Hematopoietic multipotent progenitor cell (in vitro differentiated cells): ENCODE measurements at regions not wholly inside any gene's neighbourhood (a gene's known extent, or its start where the extent isn't known, plus 50 kb on each side); places are given as distances from the start of the nearest gene placed in this dataset.
A peak's percentile ranks its signal among the peaks of the same experiment; 100 is the strongest.

Experiments
- DNase-seq, 3 donors: peaks; one replicate each; pipeline ENCODE4 v3.0.0-alpha.2; 2011 to 2015; ENCODE audit warnings: low read depth in 2 of 3, low spot score in 2 of 3

DNA sequence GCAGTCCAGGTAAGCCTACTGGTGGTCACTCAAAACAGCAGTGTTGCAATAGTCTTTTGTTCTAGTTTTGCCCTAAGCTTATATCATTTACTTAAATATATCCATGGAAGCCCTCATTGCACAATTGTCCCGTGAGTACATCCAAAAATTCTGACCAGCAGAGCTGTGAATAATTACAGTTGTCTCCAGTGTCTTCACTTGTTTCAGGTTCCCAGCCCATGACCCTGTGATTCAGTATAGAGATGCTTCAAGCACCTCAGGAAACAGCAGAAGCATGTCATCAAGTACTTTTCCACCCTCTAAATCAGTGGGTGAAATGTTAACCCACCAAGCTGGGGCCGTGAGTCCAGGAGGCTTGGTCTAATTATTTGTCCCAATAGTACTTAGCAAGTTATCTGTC lies 214.9 kb upstream of the RPS6KA3 start:
- DNase-seq = no peak

DNA sequence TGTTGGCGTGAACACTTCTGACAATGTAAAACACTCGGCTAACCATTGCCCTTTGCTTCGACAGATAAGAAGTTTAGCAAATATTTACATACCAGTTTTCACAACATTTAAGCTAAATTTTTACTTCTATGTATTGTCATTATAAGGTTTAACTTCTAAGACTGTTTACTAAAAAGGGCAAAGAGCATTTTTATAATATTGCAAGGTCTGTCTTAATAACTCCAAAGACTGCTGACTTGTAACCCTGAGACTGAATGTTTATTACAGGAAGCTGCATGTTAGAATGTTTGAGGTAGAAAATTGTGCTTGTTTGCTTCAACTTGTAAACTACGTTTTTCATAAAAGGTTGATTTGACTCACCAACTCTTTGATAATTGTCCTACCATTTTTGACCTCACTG lies 213.2 kb upstream of the RPS6KA3 start:
- no peak for DNase-seq

DNA sequence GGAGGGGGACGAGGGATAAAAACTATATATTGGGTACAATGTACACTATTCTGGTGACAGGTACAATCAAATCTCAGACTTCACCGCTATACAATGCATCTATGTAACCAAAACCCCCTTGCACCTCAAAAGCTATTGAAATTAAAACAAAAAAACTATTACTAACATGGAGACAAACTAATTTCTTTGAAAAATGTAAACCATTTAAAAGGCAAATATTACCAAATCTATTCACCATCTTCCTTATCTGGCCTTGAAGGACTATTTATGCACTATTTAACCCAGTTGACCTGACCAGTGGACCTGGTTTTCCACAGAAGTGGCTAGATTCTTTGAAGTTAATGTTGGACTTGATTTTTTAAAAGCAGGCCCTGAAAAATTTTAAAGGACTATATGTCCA lies 212.3 kb upstream of the RPS6KA3 start:
- no peak for DNase-seq

DNA sequence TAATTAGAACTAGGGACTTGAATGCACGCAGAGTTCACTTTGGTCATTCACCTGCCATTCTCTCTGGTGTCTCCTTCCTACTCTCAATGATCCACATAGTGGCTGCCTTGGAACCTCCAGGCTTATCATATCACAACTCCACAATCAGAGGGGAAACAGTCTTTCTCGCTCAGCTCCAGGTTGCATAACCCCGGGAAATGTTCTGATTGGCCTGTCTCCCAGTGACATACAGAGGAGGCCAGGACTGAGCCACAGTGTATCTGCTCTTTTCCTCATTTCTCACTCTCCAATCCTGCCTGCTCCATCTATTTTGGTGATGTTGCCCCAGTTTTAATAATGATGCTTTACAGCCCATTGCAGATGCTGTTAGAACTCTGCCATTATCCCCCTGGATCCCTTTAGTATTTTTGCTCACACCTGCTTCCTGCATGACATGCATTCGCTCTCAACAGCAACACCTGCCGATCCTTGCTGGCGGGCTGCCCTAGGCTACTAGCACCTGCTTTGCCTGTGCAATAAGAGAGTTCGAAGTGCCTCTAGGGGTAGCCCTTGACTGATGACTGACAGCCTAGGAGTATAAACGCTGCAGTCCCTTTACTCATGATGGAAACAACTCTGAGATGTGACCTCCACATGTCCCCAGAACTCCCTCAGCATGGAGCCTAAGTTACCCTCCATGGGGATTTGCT lies 211.3 kb upstream of the RPS6KA3 start:
- no peak for DNase-seq

DNA sequence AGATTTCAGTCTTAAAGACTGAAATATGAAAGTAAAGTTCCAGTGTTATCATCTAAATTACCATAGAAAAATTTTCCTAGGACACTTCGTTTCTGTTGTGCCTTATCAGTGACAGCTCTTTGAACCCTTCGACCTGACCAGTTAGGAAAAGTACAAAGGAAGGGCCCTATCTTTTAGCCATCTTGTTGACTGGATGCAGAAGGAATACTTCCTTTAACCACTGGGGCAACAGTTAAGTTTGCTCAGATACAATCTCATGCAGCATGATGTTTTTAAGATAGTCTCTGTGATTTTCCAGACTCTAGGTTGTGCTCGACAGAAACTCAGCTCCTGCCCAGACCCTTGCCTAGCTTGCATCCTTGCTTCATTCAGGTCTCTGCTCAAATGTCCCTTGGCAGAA lies 210.5 kb upstream of the RPS6KA3 start:
- DNase-seq = no peak

DNA sequence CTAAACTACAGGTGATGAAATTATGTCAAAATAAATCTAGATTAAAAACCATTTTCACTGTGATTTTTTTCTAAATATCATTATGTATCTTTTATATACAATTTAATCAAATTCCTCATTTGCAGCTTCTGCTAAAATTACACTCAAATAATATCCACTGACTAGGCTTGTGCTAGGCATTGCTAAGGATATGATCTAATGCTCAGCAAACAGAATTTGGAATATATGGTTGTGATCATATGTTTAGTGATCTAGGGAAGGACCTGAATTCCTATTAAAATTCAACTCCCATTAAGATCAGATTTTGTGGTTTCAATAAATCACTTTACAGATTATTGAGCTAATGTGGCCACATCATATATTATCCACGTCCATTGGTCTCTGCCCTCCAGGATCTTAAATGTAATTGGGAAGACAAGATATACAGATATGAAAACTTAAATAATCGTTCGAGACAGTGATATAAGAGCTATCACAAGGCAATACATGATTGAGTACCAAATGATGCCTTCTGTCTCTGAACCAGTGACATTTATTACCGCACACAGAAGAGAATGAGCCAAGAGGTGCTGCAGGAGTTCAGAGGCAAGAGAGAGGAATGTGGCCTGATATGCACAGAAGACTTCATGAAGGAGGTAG lies 206.0 kb upstream of the RPS6KA3 start:
- DNase-seq = no peak

DNA sequence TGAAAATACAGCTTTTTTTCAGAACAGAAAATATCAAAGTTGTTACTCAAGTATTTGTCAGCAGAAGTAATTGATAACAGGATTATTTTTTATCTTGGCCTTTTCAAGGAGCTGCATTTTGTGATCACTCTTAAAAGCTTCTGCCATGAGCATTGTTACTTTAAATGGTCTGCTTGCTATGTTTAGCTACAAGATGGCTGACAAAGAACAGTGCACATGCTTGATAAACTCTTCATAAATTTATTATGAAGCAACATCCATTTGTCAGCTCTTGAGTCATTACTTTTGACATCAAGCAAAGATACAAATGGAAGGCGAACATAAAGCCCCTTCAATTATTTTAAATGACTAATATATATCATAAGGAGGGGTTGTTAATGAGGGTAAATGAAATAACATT lies 205.4 kb upstream of the RPS6KA3 start:
- DNase-seq = no peak

DNA sequence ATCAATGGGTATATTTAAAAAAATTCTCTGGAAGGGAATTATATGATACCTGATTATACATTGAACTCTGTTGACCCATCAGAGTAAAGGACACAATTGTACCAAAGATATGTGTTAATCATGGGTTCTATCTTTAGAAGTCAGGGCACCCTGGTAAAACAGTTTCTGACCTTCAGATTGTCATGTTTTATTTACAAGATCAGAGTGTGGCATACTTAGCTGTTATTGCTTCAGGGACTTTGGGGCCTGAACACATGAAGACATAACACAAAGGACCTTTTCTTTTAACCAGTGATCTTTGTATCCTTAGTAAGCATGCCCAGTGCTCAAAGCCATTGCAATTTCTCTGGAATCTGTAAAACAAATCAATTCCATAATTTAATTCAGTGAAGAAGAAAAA lies 204.8 kb upstream of the RPS6KA3 start:
- DNase-seq = no peak

DNA sequence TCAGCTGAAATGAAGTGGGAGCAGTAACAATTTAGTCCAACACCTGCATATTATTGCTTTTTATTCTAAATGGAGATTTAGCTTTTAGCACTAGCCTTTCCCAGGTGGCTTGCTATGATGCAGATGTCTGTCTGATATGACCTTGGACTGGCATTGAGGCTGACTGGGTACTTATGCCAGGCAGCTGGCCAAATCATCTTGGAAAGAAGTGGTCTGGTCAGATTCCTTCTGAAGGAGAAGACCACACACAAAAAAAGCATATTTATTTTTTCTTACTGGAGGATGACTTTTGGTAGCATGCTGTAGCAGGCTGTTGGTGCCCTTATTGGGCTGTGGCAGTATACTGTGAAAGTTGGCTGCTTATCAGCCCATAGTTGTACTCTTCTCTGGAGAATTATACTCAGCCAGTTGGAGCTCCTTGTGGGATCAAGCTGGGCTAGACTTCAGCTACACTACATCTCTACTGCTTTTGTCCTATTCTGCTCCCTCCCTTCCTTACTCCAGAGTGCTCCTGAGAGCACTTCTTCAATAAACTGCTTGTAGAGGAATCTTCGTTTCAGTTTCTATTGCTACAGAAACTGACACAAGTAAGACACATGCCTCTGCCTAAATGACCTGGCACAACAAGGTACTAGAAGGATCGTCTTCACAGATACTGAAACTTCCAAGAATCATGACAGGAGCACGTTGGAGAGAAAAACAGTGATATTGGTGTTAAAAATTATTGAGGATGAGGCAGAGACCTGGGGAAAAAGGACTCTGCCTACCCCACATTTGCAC lies 196.8 kb upstream of the RPS6KA3 start:
- DNase-seq = no peak

DNA sequence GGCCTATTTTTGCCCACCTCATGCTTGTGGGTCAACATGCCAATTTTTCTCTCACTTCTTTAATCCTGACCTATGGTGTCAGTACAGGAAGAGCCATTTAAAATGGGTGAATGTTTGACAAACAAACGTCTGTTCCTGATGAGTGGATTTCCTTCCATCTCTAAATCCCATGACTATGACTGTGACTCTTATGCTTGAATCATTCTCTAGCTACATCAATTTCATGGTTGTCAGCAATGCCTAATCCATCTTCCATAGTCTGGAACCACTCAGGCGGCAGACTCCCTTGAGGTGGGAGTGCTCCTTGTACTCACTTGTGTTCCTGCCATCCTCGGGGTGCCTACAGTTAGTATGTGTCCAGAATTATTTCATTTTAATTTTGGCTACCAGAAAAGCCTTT lies 194.9 kb upstream of the RPS6KA3 start:
- no peak for DNase-seq

DNA sequence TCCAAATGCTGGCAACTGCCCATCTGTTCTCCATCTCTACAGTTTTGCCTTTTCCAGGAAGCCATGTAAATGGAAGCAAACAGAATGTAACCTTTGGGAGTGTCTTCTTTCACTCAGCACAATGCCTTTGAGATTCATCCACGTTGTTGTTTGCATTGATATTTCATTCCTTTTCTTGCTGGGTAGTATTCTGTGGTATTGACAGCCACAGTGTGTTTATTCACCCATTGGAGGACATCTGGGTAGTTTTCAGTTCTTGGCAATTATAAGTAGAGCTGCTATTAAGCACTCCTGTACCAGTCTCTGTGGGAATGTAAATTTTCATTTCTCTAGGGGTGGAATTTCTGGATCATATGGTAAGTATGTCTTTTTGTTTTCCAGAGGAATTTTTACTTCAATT lies 194.3 kb upstream of the RPS6KA3 start:
- DNase-seq = no peak

DNA sequence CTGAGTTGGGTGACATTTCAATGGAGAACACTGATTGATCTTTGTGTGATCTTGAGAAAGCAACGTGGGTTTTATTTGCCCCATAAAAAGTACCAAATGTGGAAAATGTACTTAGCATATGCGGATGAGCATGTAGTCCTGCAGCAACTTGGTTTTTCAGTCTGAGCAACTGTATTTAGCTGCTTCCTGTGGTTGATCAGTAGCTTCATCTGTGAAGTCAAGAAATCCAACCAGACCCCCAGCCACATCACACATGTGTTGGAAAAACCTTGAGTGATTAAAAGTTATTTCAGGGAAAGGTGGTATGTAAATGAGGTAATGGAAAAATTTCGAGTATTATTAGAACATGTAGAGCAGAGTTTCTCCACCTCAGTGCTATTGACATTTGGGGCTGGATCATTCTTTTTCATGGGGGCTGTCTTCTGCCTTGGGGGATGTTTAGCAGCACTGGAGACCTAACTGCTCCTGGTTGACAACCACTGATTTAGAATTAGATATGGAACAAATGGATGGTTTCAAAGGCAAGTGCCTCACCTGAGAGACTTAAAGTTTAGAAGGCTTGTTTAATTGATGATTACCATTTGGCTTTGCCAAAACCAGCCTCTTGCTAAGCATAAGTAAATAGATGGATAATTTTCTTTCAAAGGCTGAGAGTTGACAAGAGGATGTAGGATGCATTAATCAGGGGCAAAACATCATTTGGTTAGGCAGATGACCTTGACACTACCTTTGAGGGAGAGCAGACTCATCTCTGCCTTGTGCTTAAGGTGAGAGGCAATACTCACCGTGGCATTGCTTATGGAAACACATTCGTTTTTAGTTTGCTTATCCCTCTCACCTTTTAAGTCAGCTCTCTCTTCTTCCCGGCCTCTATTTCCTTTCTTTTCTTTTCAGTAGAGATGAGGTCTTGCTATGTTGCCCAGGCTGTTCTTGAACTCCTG lies 193.0 kb upstream of the RPS6KA3 start:
- DNase-seq = no peak

DNA sequence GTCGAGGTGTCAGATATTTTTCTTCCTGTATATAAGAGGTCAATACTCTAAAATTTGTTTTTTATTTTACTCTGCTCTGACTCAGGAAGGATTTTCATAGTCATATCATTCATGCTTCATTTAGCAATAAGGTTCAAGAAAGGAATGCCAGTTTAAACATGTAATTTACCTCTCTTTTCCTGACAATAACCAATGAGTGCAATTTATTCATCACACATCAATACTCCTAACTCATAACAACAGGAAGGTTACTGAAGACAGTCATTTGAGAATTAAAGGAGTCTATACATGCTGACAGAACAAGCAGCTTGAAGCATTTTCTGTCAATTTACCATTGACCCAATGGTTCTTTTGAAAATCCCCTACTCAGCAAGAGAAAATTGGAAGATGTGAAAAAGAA lies 190.3 kb upstream of the RPS6KA3 start:
- no peak for DNase-seq

DNA sequence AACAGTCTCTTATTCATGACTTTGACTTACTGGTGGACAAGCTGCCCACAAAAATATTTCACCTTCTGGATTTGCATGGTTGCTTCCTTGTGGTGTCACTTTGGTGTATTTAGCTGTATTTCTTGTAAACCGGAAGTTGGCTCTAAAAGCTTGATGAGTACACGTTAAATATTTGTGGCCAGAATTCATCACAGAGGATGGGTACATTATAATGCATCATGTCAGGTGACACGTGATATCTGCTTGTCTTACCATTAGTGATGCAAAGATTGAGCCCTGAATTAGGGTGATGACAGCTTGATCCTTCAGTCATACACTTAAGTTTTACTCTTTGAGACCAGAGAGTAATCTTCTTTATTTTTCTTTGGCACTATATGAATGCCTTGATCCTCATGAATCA lies 188.3 kb upstream of the RPS6KA3 start:
- DNase-seq = no peak

DNA sequence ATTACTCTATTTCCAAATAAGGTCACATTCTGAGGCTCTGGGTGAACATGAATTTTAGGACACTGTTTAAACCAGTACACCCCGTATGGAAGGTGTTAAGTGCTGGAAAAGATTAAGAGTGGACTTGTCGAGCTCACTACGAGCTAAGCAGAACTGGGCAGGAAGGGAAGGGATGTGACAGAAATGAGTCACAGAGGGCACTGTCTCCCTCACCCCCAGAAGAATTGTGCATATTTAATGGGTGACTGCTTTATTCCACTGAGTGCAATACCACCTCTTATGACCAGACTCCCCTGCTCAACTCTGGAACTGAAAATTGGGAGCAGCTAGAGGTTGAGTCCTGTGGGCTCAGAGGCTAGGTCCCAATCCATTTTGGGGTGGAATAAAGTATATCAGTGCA lies 187.4 kb upstream of the RPS6KA3 start:
- no peak for DNase-seq

DNA sequence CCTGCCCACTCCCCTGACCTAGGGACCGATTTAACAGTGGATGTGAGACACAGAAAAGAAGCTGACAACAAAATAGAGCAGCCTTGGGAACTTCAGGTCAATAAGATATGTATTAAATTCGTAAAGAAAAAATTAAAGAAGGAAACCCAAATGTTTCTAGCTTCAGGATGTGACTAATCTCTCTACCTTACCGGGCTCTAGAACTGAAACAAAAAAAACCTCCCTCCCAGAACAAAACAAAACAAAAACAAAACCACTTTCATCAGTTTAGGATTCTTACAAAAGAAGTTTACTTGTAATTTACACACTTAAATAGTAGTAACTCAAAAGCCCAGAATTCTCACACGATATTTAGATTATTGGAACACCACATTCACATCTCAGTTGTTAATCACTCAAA lies 185.8 kb upstream of the RPS6KA3 start:
- DNase-seq = peak in 1 of 3 donors; percentile 28

DNA sequence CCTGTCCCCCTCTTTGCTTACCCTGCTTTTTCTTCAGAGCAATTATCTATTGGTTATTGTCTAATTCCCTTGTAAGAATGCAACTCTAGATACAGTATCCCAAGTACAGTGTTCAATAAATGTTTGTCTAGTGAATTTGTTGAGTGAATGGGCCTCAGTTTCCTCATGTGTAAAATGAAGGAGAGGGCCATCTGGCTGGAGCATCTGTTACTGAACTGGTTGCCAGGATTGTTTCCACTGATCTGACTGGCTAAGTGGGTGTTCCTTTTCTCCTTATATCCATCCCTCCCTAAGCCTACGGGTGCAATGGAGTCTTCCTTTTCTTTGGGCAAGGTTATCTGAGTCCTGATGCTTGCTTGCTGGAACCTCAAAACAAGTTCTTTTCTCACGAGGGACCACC lies 185.2 kb upstream of the RPS6KA3 start:
- DNase-seq = no peak

DNA sequence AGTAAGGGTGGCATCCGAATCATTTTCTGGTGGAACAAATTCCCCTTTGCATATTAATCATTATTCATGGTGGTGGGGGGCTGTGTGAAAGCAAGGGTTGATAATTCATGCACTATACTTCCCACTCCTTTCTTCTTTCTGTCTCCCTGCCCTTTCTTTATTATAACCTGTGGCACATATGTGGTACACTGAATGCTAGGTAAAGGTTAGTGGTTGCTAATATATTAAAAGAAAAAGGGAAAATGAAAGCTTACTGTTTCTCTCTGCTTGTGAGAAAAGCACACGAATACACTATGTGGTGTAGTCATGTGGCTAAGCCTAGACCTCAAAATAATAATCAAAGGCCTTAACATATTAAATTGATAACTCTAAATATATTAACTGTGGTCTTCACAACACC lies 178.4 kb upstream of the RPS6KA3 start:
- no peak for DNase-seq

DNA sequence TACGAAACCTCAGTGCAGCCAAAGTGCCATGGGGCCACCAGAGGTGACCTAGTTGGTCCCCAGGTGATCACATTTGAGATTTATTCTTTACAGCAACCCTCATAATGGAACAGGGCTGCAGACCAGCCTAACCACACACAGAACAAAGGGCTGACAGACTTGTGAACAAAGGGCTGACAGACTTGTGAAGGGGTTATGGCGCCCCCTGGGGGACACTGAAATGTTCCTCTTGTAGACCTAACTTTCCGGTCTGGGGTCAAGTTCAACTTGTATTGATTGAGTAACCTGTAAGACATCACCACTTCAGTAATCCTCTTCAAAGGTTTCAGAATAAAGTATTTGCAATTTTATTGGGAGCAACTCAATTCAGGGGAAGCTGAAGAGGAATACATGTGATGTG lies 175.9 kb upstream of the RPS6KA3 start:
- peak; percentile 61 to 82 (median 74) for DNase-seq

DNA sequence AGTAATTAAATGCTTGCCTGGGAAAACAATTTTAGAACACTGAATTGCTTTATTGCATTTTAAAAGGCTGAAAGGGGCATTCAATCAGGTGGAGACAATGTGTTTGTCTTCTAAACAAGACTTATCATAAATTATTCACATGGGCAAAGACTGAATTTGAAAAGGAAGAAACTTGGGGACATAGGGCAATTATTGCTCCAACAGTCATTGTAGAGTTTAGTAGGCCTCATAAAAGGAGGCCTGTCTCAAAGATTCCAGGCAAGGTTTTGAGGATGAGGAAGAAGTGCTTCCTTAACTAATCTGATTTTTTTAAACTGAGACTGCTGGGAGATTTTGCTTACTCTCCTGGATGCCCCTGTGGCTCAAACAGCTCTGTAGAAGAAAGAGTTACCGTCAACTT lies 174.4 kb upstream of the RPS6KA3 start:
- no peak for DNase-seq
